Heart left ventricle (tissue), 13 donors: ENCODE measurements at regions not wholly inside any gene's neighbourhood (a gene's known extent, or its start where the extent isn't known, plus 50 kb on each side); places are given as distances from the start of the nearest gene placed in this dataset.

Experiments
- CTCF ChIP-seq, 12 donors: fragments of 200-600 bp; sonication (generic) in 4 of 12; IDR thresholded peaks; one replicate each; pipeline versions ENCODE4 v1.5.0 to v1.8.0; 2018 to 2022; ENCODE audit warnings: antibody characterized with exemption in 12 of 12, mild to moderate bottlenecking in 5 of 12
- POLR2A ChIP-seq, 2 donors: fragments of 450-650 bp; IDR thresholded peaks; one replicate each; pipeline ENCODE4 v1.6.1; 2017; ENCODE audit warnings: antibody characterized with exemption in 2 of 2, mild to moderate bottlenecking in 2 of 2, moderate library complexity in 2 of 2
- donor health status: ischemic (EF 13 %, LVEDD 7.1; RV severe dilation, severe dysfunction).
- donor health status: DM: no; HTN: yes; CAD: no.
- donor health status: DM: no; HTN: no; CAD: no.
- donor health status: ischemic (EF 25% LVEDD 6.9; RV normal size, moderate dysfunction).
- donor health status: ischemic (EF 25% LVEDD 5.7; RV mildly dilated, moderate dysfunction).
- donor health status: ischemic (EF 35%, LVEDD 5.7; RV mildly dilated, moderate dysfunction).
- donor health status: nonischemic (EF 11% LVEDD 7.7; RV severe dilation, severe dysfunction).
- donor health status: DM: yes; HTN: yes; CAD: no.
- donor health status: PGD.
- donor health status: ischemic (EF 29% LVEDD 5.4; RV normal size, mild dysfunction).
- donor health status: nonischemic (EF 23%, LVEDD 6.1; RV moderate dilation, normal function).

- no peak for TF ChIP-seq CTCF (IDR thresholded peaks at IDR 0.05)
- no peak for TF ChIP-seq POLR2A (IDR thresholded peaks at IDR 0.05)
These were observed 102.7 kb upstream of the PELI1 start for GRCh38 chr2:64246962-64247361.
